Astrocyte (in vitro differentiated cells and primary cell): ENCODE measurements at regions not wholly inside any gene's neighbourhood (a gene's known extent, or its start where the extent isn't known, plus 50 kb on each side); places are given as distances from the start of the nearest gene placed in this dataset.

Source experiments
- DNase-seq: peaks from one replicate; pipeline ENCODE4 v3.0.0-alpha.2; 2010; ENCODE audit warnings: low read depth
- FAIRE-seq: peaks from 2 replicates; lab custom pipeline; 2011; peaks lifted over from hg19 to GRCh38; lab: Jason Lieb, UNC
- H2AFZ ChIP-seq: 2 replicates; pipeline ENCODE4 v1.6.0; 2012; ENCODE audit warnings: low read depth, low read length, inconsistent platforms
- H3K27ac ChIP-seq: 2 replicates; pipeline ENCODE4 v1.5.1; 2011; ENCODE audit warnings: low read depth, low read length, inconsistent platforms
- H3K27me3 ChIP-seq: 2 replicates; pipeline ENCODE4 v1.6.0; 2011; ENCODE audit warnings: low read length, inconsistent platforms; ENCODE audit not compliant: insufficient read depth
- H3K36me3 ChIP-seq: 2 replicates; pipeline ENCODE4 v1.5.1; 2011; ENCODE audit warnings: low read length, inconsistent platforms; ENCODE audit not compliant: insufficient read depth
- H3K4me1 ChIP-seq: 2 replicates; pipeline ENCODE4 v1.5.1; 2011; ENCODE audit warnings: low read length, inconsistent platforms; ENCODE audit not compliant: insufficient read depth
- H3K4me2 ChIP-seq: 2 replicates; pipeline ENCODE4 v1.6.0; 2012; ENCODE audit warnings: low read length, inconsistent platforms
- H3K4me3 ChIP-seq: 2 replicates; pipeline ENCODE4 v1.5.1; 2011; ENCODE audit warnings: low read depth, mild to moderate bottlenecking, low read length, inconsistent platforms; ENCODE audit not compliant: insufficient read depth
- H3K79me2 ChIP-seq: 2 replicates; pipeline ENCODE4 v1.6.0; 2012; ENCODE audit warnings: mild to moderate bottlenecking, low read length, inconsistent platforms; ENCODE audit not compliant: insufficient read depth
- H3K9ac ChIP-seq: 2 replicates; pipeline ENCODE4 v1.6.0; 2012; ENCODE audit warnings: mild to moderate bottlenecking, low read length, inconsistent platforms
- H3K9me3 ChIP-seq: 2 replicates; pipeline ENCODE4 v1.5.1; 2012; ENCODE audit warnings: low read depth, mild to moderate bottlenecking, low read length, inconsistent platforms; ENCODE audit not compliant: insufficient read depth
- H4K20me1 ChIP-seq: 2 replicates; pipeline ENCODE4 v1.6.0; 2012; ENCODE audit warnings: low read length, inconsistent platforms; ENCODE audit not compliant: insufficient read depth
- H3K27ac Mint-ChIP-seq: one replicate; pipeline ENCODE4 v1.8.0; 2021; ENCODE audit warnings: mild to moderate bottlenecking, mixed read lengths; ENCODE audit not compliant: unreplicated experiment
- H3K27me3 Mint-ChIP-seq: one replicate; pipeline ENCODE4 v1.8.0; 2021; ENCODE audit warnings: low read depth, mixed read lengths; ENCODE audit not compliant: unreplicated experiment
- H3K36me3 Mint-ChIP-seq: one replicate; pipeline ENCODE4 v1.8.0; 2021; ENCODE audit warnings: low read depth, mixed read lengths; ENCODE audit not compliant: unreplicated experiment
- H3K4me1 Mint-ChIP-seq: one replicate; pipeline ENCODE4 v1.8.0; 2021; ENCODE audit warnings: low read depth, mixed read lengths; ENCODE audit not compliant: unreplicated experiment
- H3K4me3 Mint-ChIP-seq: one replicate; pipeline ENCODE4 v1.8.0; 2021; ENCODE audit warnings: mild to moderate bottlenecking, moderate library complexity, mixed read lengths; ENCODE audit not compliant: unreplicated experiment
- H3K9me3 Mint-ChIP-seq: one replicate; pipeline ENCODE4 v1.8.0; 2021; ENCODE audit warnings: mild to moderate bottlenecking, mixed read lengths; ENCODE audit not compliant: unreplicated experiment
- CTCF ChIP-seq: IDR thresholded peaks from 2 replicates; pipeline ENCODE4 v1.5.1; 2011; ENCODE audit warnings: low read depth, mild to moderate bottlenecking, inconsistent platforms, low read length, moderate library complexity; ENCODE audit not compliant: insufficient read depth
- EZH2 ChIP-seq: IDR thresholded peaks from 2 replicates; pipeline ENCODE4 v1.6.1; 2012; ENCODE audit warnings: mild to moderate bottlenecking, low read length, inconsistent platforms; ENCODE audit not compliant: insufficient read depth

GRCh38 chr14:76551906-76552305, 176.0 kb downstream of the ESRRB start:
- Mint-ChIP-seq H3K36me3 (no peaks in the 10 kb centered on the region), H3K4me1 (peaks cover 4% of the 10 kb centered on the region), H3K4me3 (no peak overlapping the region), H3K9me3 (no peaks in the 10 kb centered on the region), H3K27me3 (no peaks in the 10 kb centered on the region), H3K27ac (no peak overlapping the region)
- H3K79me2 ChIP-seq = no peaks in the 10 kb centered on the region
- no peaks in the 10 kb centered on the region for H3K9me3 ChIP-seq
- H3K27ac ChIP-seq = no peak overlapping the region
- no peak overlapping the region for H3K9ac ChIP-seq
- H3K36me3 ChIP-seq = no peaks in the 10 kb centered on the region
- H3K4me3 ChIP-seq = no peak overlapping the region
- DNase-seq (no peak), FAIRE-seq (no peak)
- no peak overlapping the region for H2AFZ ChIP-seq
- no peak for TF ChIP-seq CTCF
- TF ChIP-seq EZH2 = no peak
- H3K4me1 ChIP-seq = no peaks in the 10 kb centered on the region
- no peaks in the 10 kb centered on the region for H4K20me1 ChIP-seq
- no peaks in the 10 kb centered on the region for H3K27me3 ChIP-seq
- H3K4me2 ChIP-seq = no peak overlapping the region

- H3K27ac Mint-ChIP-seq = no peak overlapping the region
- no peak for FAIRE-seq
- H3K4me1 ChIP-seq = no peaks in the 10 kb centered on the region
- H3K27me3 ChIP-seq = no peaks in the 10 kb centered on the region
- H3K27me3 Mint-ChIP-seq = peaks cover 35% of the 10 kb centered on the region
- no peaks in the 10 kb centered on the region for H3K9me3 ChIP-seq
- no peak overlapping the region for H3K4me2 ChIP-seq
- DNase-seq = no peak
- H3K27ac ChIP-seq = no peak overlapping the region
- H3K36me3 Mint-ChIP-seq = no peaks in the 10 kb centered on the region
- no peak overlapping the region for H3K4me3 ChIP-seq
- no peaks in the 10 kb centered on the region for H4K20me1 ChIP-seq
- no peak overlapping the region for H3K9ac ChIP-seq
- TF ChIP-seq EZH2 (no peak), CTCF (no peak)
- H3K4me1 Mint-ChIP-seq = no peaks in the 10 kb centered on the region
- no peak overlapping the region for H2AFZ ChIP-seq
- no peaks in the 10 kb centered on the region for H3K79me2 ChIP-seq
- no peaks in the 10 kb centered on the region for H3K36me3 ChIP-seq
- H3K4me3 Mint-ChIP-seq = no peak overlapping the region
- peaks cover 13% of the 10 kb centered on the region for H3K9me3 Mint-ChIP-seq
Measured at GRCh38 chr14:76564471-76565422, 188.8 kb downstream of the ESRRB start.

GRCh38 chr14:76566439-76566838, 190.5 kb downstream of the ESRRB start:
- Histone ChIP-seq H3K36me3 (no peaks in the 10 kb centered on the region), H3K4me2 (no peak overlapping the region), H3K27ac (no peak overlapping the region), H3K9ac (no peak overlapping the region), H3K79me2 (no peaks in the 10 kb centered on the region), H3K9me3 (no peaks in the 10 kb centered on the region), H2AFZ (no peak overlapping the region), H3K4me3 (no peak overlapping the region), H3K4me1 (no peaks in the 10 kb centered on the region), H4K20me1 (no peaks in the 10 kb centered on the region), H3K27me3 (no peaks in the 10 kb centered on the region)
- H3K27ac Mint-ChIP-seq = no peak overlapping the region
- no peak overlapping the region for H3K4me3 Mint-ChIP-seq
- no peak for DNase-seq
- peaks cover 3% of the 10 kb centered on the region for H3K4me1 Mint-ChIP-seq
- FAIRE-seq = no peak
- TF ChIP-seq CTCF (no peak), EZH2 (no peak)
- H3K9me3 Mint-ChIP-seq = peaks cover 10% of the 10 kb centered on the region
- H3K27me3 Mint-ChIP-seq = peaks cover 35% of the 10 kb centered on the region
- no peaks in the 10 kb centered on the region for H3K36me3 Mint-ChIP-seq
